ENCODE measurements at regions not wholly inside any gene's neighbourhood (a gene's known extent, or its start where the extent isn't known, plus 50 kb on each side); places are given as distances from the start of the nearest gene placed in this dataset.

DNA sequence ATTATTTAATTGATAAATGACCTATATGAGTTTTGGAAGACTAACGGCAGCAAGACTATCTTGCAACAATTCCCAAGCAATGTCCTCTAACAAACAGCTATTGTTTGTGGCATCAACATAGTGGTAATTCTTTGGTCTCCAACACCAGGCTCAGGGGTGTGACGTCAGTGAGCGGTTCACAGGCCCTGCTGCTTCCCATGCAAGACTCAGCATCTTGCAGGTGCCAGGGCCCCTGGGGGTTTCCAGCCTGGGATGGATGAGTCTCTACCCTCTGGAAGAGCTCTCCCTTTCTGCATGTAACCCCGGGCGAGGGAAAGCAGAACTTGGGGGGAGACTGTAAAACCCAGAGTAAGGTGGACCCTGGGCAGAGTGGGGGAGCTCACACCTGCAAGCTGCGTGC lies 164.7 kb downstream of the ACTR3B start:
- no peak for TF ChIP-seq EZH2 (IDR thresholded peaks at IDR 0.05; ENCODE audit: borderline replicate concordance, insufficient read depth, low read length, poor library complexity, severe bottlenecking)
- TF ChIP-seq EP300 (conservative IDR thresholded peaks at IDR 0.05; ENCODE audit: poor library complexity, severe bottlenecking): no peak
- TF ChIP-seq SMC3 (conservative IDR thresholded peaks at IDR 0.05; ENCODE audit: poor library complexity): no peak
